Thymus (tissue), 11 donors: ENCODE measurements at regions not wholly inside any gene's neighbourhood (a gene's known extent, or its start where the extent isn't known, plus 50 kb on each side); places are given as distances from the start of the nearest gene placed in this dataset.

Experiments used
- DNase-seq, 9 donors: peaks; one replicate each; pipeline ENCODE4 v3.0.0-alpha.2; 2013; ENCODE audit warnings: low spot score in 9 of 9, low read depth in 6 of 9, missing footprints in 1 of 9
- H3K27ac ChIP-seq, 2 donors: one replicate each; pipeline ENCODE4 v1.5.1; 2013; ENCODE audit warnings: control low read depth in 1 of 2, low read depth in 1 of 2, low read length in 1 of 2, mild to moderate bottlenecking in 1 of 2, moderate library complexity in 1 of 2
- H3K27me3 ChIP-seq, 2 donors: one replicate each; pipeline ENCODE4 v1.5.1; 2013; ENCODE audit warnings: low read length in 1 of 2; ENCODE audit not compliant: control insufficient read depth in 2 of 2, insufficient read depth in 1 of 2
- H3K36me3 ChIP-seq, 2 donors: one replicate each; pipeline ENCODE4 v1.5.1; 2013; ENCODE audit warnings: low read length in 1 of 2, mild to moderate bottlenecking in 1 of 2, moderate library complexity in 1 of 2; ENCODE audit not compliant: control insufficient read depth in 2 of 2, insufficient read depth in 2 of 2
- H3K4me1 ChIP-seq, 2 donors: one replicate each; pipeline ENCODE4 v1.5.1; 2013; ENCODE audit warnings: low read length in 2 of 2; ENCODE audit not compliant: control insufficient read depth in 2 of 2, insufficient read depth in 2 of 2
- H3K4me3 ChIP-seq, 2 donors: one replicate each; pipeline ENCODE4 v1.5.1; 2013; ENCODE audit warnings: low read length in 2 of 2, control low read depth in 1 of 2, mild to moderate bottlenecking in 1 of 2
- H3K9me3 ChIP-seq, 2 donors: one replicate each; pipeline ENCODE4 v1.5.1; 2013; ENCODE audit warnings: low read length in 1 of 2, mild to moderate bottlenecking in 1 of 2; ENCODE audit not compliant: control insufficient read depth in 2 of 2, insufficient read depth in 1 of 2
- WGBS: extraction: QIAGEN DNeasy Blood & Tissue Kit; methylation state at CpG from one replicate; pipeline ENCODE4 v1.1.7; 2013; 5-methylcytosine and 5-hydroxymethylcytosine counted together
- donor health status: healthy.

DNA sequence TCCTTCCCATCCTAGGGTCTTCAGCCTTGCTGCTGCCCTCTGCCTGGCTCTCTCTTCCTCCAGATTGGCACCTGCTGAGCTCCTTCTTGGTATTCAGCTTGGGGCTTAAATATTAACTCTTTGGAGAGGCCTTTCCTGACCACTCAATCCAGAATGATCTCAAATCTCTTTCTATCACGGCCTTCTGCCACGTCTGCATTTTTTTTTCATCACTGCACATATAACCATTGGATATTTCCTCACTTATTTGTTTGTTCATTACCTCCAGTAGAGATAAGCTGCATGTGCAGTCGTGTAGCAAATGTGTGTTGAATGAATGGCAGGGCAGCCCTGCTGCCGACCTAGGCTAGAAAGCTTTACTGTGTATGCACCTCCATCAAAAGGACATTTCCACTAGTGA is 51.6 kb upstream of the MPP7 start:
- no peak overlapping the region for H3K4me3 ChIP-seq
- 94% methylated on average over 4 of the region's 4 CpGs for WGBS
- DNase-seq = no peak

DNA sequence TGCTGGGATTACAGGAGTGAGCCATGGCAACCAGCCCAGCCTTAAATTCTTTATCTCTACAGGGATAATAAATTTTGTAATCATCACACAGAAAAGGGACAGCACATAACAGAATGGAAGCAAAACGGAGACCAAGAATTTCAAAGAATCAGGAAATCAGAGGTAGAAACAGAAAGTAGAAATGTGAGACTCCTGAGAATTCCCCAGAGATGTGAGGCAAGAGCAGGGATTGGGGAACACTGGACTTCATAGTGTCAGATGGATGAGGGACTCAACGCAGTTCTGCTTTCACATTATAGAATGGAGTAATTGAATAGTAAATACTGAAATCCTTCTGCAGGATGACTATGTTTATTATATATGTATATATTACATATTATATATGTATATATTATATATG is 52.5 kb upstream of the MPP7 start:
- DNase-seq = no peak
- H3K27ac ChIP-seq = no peak overlapping the region
- H3K9me3 ChIP-seq = no peaks in the 10 kb centered on the region
- 88% methylated on average over 2 of the region's 2 CpGs for WGBS
- H3K27me3 ChIP-seq = no peaks in the 10 kb centered on the region
- H3K4me1 ChIP-seq = no peaks in the 10 kb centered on the region
- H3K36me3 ChIP-seq = no peaks in the 10 kb centered on the region
- H3K4me3 ChIP-seq = no peak overlapping the region

More for the DNA sequence above, 51.6 kb upstream of the MPP7 start:
- Histone ChIP-seq H3K9me3 (no peaks in the 10 kb centered on the region), H3K27me3 (no peaks in the 10 kb centered on the region), H3K36me3 (no peaks in the 10 kb centered on the region), H3K27ac (no peak overlapping the region), H3K4me1 (no peaks in the 10 kb centered on the region)

DNA sequence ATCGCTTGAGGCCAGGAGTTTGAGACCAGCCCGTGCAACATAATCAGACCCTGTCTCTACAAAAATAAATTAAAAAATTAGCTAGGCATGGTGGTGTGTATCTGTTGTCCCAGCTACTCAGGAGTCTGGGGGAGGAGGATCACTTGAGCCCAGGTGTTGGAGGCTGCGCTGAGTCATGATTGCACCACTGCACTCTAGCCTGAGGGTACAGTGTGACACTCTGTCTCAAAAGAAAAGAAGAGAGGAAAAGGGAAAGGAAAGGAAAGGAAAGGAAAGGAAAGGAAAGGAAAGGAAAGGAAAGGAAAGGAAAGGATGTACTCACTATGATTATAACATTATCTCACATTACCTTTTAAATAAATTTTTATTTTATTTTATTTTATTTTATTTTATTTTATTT is 56.5 kb upstream of the MPP7 start:
- H3K36me3 ChIP-seq = no peaks in the 10 kb centered on the region
- no peaks in the 10 kb centered on the region for H3K27me3 ChIP-seq
- H3K9me3 ChIP-seq = no peaks in the 10 kb centered on the region
- H3K27ac ChIP-seq = no peak overlapping the region
- H3K4me3 ChIP-seq = no peak overlapping the region
- 98% methylated on average over 3 of the region's 3 CpGs for WGBS
- no peak for DNase-seq
- H3K4me1 ChIP-seq = no peaks in the 10 kb centered on the region

DNA sequence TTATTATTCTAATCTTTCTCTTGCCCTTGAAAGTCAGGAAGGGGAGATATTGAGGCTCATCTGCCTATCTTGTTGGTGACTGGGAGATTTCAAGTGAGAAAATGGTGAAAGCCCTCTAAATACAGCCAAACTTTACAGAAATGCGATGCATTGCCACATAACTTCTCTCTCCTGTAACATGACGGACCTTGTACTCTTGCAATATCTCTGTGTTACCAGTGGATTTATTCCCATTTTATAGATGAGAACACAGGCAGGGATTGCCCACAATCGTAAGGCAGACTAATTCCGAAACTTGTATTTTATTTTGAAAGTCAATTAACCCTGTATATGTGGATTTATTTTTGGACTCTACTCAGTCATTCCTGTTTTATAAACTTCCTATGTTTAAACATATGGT is 57.3 kb upstream of the MPP7 start:
- 96% methylated on average over 4 of the region's 4 CpGs for WGBS
- H3K27me3 ChIP-seq = no peaks in the 10 kb centered on the region
- H3K4me1 ChIP-seq = no peaks in the 10 kb centered on the region
- DNase-seq = no peak
- no peaks in the 10 kb centered on the region for H3K9me3 ChIP-seq
- H3K4me3 ChIP-seq = no peak overlapping the region
- H3K36me3 ChIP-seq = no peaks in the 10 kb centered on the region
- no peak overlapping the region for H3K27ac ChIP-seq

DNA sequence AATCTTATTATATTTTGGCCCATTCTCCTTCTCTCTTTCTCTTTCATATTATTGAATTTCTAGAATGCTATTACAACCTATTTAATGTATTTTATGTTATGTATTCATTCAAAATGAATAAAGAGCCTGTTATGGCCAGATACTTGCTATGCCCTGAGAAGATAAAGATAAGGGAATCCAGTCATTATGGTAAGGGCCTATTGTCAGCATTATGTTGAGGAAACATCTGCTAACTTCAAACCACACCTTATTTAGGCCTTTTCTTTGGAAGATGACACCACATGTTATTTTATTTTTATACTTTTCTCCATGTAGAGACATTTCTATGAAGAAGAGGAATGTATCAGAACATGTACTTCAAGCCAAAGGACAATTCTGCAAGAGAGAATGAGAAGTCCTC is 60.5 kb upstream of the MPP7 start:
- Histone ChIP-seq H3K9me3 (no peaks in the 10 kb centered on the region), H3K27ac (no peak overlapping the region), H3K36me3 (no peaks in the 10 kb centered on the region), H3K27me3 (no peaks in the 10 kb centered on the region), H3K4me3 (no peak overlapping the region), H3K4me1 (peaks cover 14 to 20% of the 10 kb centered on the region in 2 donors)
- no peak for DNase-seq

DNA sequence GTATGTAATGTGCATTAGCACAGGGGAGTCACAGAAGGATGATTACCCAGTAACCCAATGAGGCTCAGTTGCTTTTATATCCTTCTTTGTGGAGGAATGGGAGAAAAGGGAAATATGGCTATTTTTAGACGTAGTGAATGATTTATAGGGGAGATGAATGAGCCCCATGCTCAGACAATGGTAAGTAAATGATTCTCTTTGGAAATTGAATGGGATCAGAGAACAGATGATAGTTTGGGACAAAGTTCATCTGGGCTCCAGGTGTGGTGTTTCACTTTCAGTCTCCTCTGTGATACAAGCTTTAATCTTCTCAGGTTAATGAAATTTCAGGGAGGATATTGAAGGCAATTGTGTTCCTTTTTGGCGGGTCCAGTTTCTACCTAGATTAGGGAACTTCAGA is 63.0 kb upstream of the MPP7 start:
- no peak for DNase-seq
- H3K27ac ChIP-seq = no peak overlapping the region
- no peaks in the 10 kb centered on the region for H3K36me3 ChIP-seq
- peaks cover 14 to 24% of the 10 kb centered on the region in 2 donors for H3K4me1 ChIP-seq
- H3K9me3 ChIP-seq = no peaks in the 10 kb centered on the region
- H3K27me3 ChIP-seq = no peaks in the 10 kb centered on the region
- 90% methylated on average over 2 of the region's 2 CpGs for WGBS
- no peak overlapping the region for H3K4me3 ChIP-seq

DNA sequence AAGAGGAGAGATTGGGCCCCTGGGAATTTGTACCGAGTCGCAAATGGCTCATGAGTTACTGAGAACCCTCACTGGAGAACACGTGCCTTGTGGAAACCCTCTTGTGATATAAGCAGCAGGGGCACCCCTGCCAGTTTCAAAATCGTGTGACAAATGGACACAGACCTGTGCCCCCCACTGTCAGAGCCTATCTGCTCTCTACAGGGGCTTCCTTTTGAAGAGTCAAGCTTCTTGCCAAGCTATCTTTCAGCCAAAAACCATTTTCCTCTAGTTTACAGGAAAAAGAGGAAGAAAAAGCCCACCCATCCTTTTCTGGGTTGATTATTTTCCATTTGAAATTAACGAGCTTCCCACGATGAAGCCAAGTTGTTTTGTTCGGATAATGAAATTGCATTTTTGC is 64.1 kb upstream of the MPP7 start:
- no peaks in the 10 kb centered on the region for H3K36me3 ChIP-seq
- H3K4me3 ChIP-seq = no peak overlapping the region
- peaks cover 14 to 24% of the 10 kb centered on the region in 2 donors for H3K4me1 ChIP-seq
- H3K9me3 ChIP-seq = no peaks in the 10 kb centered on the region
- H3K27ac ChIP-seq = peak overlapping the region; percentile 88 to 93
- 82% methylated on average over 7 of the region's 7 CpGs for WGBS
- no peak for DNase-seq
- no peaks in the 10 kb centered on the region for H3K27me3 ChIP-seq

DNA sequence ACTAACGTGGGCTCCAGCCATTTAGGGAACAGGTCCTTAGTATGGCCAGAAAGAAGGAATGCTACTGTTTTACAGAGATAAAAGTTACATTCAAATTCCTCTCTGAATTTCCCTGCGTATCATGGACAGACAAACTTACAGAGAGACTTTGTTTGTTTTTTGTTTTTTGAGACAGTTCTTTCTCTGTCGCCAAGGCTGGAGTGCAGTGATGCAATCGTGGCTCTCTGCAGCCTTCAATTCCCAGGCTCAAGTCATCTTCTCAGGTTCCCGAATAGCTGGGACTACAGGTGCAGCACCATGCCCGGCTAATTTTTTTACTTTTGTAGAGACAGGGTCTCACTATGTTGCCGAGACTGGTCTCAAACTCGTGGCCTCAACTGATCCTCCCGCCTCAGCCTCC is 64.5 kb upstream of the MPP7 start:
- no peaks in the 10 kb centered on the region for H3K27me3 ChIP-seq
- no peaks in the 10 kb centered on the region for H3K9me3 ChIP-seq
- peaks cover 14 to 24% of the 10 kb centered on the region in 2 donors for H3K4me1 ChIP-seq
- WGBS = 90% methylated on average over 9 of the region's 9 CpGs
- peak overlapping the region; percentile 88 to 93 for H3K27ac ChIP-seq
- no peaks in the 10 kb centered on the region for H3K36me3 ChIP-seq
- no peak overlapping the region for H3K4me3 ChIP-seq
- no peak for DNase-seq

DNA sequence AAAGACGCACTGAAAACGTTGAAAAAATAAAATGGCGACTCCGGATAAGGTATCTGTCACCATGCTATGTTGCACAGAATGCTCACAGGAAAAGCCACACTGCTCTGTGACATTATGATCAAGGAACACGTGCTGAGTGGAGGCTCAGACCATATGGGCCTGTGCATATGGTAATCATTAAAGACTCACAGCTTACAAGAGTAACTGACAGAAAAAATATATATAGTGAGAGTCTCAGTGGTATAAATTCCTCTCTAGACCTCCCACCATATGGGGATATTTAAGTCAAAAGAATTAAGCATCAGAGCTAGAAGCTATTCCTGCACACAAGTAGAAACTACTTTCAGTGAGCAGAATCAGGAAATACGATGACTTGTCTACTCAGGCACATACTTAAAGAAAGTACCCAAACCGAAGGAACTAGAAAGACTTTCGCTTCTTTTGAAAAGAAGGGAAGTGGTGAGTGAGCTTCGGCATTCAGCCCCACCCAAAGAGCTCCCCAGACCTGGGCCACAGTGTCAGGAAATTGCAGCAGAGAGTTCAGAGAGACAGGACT is 65.1 kb upstream of the MPP7 start:
- Histone ChIP-seq H3K27me3 (no peaks in the 10 kb centered on the region), H3K9me3 (no peaks in the 10 kb centered on the region), H3K4me1 (peaks cover 14 to 24% of the 10 kb centered on the region in 2 donors), H3K4me3 (no peak overlapping the region), H3K27ac (peak overlapping the region; percentile 88 to 93), H3K36me3 (no peaks in the 10 kb centered on the region)
- 45% methylated on average over 9 of the region's 9 CpGs for WGBS
- peak; percentile 34 to 91 (median 71) for DNase-seq
